Kidney capillary endothelial cell (primary cell): ENCODE measurements at regions not wholly inside any gene's neighbourhood (a gene's known extent, or its start where the extent isn't known, plus 50 kb on each side); places are given as distances from the start of the nearest gene placed in this dataset.
"Not testable (repeated sequence)": the region's sequence is repeated elsewhere in the genome, so short reads cannot be mapped to it uniquely, and the experiment has no call there.

Experiments
- DNase-seq: peaks from one replicate; pipeline ENCODE4 v3.0.0-alpha.2; 2018; ENCODE audit warnings: low spot score

DNA sequence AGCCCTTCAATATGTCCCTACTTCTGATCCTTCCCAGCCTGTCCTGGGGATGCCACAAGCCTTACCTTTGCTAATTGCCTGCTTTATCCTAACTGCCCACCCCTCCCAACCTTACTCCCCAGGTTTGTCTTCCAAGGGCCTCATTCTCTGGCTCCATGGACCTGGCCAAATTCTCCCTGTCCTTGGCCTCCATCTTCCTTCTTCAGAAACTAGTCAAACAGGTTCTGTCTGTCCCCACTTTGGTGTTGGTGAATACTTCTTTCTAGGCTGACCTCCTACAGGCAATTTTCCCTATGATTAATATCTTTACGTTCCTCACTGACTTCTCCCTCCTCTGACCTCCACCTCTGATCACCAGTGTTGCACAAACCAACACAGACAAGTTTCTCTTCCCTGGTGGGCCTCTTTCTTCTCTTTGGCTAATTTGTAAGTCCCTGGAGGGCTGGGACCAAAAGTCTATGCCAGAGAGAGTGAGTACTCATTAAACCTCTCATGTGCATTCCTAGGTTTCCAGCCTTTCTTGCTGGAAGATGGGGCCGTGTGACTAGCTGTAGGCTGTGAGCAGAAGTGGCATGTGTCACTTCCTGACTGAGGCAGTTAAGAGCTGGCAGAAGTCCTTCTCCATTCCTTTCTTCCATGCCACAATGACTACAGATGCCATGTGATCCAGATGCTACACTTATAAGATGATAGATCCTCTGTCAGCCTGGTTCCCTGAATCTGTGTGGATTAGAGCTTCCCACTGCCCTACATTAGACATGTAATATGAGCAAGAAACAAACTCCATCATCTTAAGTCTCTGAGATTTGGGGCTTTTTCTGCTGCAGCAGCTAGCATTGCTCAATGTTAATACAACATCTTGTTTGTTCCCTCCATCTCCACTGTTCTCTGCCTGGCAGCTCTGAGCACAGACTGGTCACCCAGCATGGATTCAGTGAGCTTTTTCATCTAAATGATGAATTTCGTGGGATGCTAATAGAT is 382.7 kb downstream of the RPS24 start:
- no peak for DNase-seq

- DNase-seq = no peak
Observed at GRCh38 chr10:78417425-78418370, 384.0 kb downstream of the RPS24 start.

DNA sequence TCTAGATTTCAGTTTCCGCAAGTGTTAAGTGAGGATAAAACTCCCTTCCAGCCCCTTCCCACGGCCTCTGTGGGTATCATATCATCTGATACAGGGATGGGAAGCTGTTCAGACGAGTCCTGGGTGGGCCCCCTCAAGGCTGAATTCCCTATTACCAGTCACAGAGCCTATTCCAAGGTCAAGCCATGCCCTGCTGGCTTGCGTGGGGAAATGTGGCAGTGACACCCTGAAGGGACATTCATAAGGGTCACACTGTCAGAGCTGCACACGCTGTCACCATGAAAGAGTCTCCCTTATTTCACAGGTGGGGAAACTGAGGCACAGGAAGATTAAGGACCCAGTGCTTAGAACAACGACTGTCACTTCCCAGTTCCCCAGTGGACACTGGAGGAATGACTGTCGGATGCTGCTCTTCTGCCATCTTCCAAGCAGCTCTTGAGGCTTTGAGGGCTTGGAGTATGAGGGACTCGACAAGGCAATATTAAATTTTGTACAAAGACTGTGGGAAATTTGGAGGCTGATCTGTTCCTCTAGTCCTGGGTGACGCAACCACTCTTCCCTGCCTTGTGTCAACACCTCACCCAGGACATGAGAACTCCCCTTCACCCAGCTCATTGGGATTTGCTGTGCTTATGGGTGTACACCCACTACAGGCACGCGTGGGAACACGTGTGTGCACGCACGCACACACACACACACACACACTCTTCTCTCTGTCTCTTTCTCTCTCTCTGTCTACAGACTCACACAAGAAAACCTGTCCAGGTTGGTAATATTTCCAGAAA is 386.0 kb downstream of the RPS24 start:
- no peak for DNase-seq

DNA sequence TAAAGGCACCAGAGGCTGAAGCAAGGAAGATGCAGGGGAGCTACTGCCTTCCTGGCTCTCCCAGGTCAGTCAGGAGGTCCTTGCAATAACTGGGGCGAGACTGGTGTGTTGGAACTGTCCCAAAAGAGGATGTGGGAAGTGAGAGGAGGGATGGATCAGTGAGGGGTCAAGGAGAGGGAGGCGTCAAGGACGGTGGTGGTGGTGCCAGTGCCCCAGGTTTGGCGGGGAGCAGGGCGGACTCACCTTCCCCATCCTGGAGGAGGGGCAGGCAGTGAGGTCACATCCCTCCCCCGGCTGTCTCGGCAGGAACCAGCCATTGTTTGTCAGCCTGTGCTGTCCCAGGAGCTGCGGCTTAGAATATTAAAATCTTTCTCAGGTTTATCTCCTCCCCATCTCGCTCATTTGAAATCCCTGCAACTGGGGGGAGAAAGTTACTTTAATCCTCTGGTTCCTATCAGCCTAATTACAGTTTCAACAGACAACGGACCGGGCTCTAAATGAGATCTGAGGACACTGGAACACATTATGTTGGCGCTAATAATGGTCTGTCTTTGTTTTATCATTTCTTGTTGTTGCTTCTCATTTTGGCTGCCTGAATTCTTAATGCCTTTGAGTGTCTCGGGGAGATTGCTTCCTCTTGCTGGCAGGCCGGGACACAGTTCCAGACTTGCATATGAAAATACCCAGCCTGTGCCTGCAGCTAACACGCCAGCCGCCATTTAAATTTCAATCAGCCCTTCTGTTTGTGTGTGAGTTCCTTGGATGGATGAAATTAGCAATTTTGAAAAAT is 387.5 kb downstream of the RPS24 start:
- no peak for DNase-seq

DNA sequence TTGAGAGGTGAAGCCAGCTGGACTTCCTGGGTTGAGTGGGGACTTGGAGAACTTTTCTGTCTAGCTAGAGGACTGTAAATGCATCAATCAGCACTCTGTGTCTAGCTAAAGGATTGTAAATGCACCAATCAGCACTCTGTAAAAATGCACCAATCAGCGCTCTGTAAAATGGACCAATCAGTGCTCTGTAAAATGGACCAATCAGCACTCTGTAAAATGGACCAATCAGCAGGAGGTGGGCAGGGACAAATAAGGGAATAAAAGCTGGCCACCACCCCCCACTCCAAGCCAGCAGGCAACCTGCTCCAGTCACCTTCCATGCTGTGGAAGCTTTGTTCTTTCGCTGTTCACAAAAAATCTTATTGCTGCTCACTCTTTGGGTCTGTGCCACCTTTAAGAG is 390.4 kb downstream of the RPS24 start:
- not testable (repeated sequence) for DNase-seq

DNA sequence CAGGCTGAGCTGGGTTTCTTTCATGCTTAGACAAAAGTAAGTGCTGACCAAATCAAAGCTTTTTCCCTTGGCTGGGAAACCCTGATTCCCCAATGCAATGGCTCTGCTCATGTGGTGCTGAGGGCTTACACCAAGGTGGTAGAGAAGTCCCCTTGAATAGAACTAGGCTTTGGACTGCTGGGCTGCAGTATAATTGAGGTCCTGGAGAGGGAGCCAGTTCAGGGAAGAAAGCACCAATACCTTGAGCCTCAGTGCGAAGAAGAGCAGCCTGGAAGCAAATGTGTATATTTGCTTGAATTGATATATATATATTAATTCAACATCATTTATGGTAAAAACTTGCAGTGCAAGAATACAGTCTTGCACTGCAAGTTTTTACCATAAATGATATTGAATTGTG is 391.1 kb downstream of the RPS24 start:
- no peak for DNase-seq

- no peak for DNase-seq
Observed at GRCh38 chr10:78426181-78426580, 392.5 kb downstream of the RPS24 start.

- no peak for DNase-seq
Observed at GRCh38 chr10:78427497-78428031, 393.9 kb downstream of the RPS24 start.

DNA sequence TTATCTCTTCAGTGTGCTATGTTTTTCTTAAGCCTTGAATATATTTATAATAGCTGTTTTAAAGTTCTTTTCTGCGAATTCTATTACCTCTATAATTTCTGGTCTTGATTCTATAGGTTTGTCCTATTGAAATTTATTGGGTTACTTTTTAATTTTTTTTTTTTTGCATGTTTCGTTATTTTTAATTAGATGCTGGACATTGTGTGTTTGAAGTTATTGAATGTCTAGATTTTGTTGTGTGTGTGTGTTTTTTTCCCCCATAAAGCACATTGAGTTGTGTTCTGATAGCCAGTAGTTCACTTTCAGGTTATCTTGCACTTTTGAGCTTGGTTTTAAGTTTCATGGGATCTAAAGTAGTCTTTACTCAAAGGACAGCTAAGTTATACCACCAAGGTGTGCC is 394.9 kb downstream of the RPS24 start:
- DNase-seq = no peak

DNA sequence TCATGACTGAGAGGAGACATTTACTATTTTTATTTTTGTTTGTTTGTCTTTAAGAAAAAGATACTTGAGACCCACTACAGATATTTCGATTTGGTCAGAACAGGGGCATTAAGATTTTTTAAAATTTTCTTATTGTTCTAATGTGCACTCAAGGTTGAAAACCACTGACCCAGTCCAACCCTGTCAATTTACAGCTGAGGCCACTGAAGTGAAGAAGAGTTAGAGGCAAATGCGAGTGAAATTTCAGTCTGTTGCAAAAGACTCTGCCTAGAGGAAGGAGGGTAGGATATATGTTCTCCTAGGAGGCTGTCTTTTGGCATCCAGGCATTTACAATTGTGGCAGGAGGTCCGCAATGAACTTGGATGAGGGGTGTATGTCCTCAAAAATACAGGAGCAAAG is 396.3 kb downstream of the RPS24 start:
- DNase-seq = no peak

DNA sequence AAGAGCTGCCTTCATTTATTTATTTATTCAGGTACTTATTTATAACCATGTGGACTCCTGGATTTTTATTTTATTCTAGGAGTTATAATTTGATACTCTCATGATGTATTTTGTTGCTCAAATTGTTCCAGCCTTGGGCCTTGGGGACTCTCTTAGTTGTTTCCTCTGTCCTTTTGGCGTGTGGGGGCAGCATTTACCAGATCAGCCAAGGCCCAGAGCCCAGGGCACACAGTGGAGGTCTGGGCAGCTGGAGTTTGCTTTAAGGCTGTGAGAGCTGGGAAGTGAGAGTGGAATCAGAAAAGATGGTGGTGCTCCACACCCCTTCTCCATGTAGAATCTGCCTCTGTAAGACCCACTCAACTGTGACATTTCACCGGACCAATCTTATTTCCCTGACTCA is 398.9 kb downstream of the RPS24 start:
- DNase-seq = no peak

- no peak for DNase-seq
Observed at GRCh38 chr10:78433076-78433595, 399.5 kb downstream of the RPS24 start.

GRCh38 chr10:78433766-78434535 is 400.3 kb downstream of the RPS24 start:
- DNase-seq = no peak

DNA sequence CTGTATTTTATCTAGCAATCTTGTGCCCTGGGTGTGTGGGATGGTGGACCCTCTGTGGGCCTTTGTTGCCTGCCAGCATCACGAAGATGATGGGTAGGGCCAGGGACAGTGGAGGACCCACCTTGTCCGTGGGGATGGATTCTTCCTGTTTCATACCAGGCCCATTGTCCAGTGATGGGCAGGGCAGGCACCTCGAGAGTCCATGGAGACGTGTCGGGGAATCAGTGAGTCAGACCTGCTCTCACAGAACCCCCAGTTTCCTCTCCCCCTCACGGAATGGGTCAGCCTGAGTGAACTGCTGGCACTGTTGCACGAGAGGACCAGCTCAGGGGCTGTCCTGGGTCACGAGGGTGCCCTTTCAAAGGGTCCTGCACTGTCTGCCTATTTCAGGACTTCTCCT is 401.2 kb downstream of the RPS24 start:
- DNase-seq = no peak

DNA sequence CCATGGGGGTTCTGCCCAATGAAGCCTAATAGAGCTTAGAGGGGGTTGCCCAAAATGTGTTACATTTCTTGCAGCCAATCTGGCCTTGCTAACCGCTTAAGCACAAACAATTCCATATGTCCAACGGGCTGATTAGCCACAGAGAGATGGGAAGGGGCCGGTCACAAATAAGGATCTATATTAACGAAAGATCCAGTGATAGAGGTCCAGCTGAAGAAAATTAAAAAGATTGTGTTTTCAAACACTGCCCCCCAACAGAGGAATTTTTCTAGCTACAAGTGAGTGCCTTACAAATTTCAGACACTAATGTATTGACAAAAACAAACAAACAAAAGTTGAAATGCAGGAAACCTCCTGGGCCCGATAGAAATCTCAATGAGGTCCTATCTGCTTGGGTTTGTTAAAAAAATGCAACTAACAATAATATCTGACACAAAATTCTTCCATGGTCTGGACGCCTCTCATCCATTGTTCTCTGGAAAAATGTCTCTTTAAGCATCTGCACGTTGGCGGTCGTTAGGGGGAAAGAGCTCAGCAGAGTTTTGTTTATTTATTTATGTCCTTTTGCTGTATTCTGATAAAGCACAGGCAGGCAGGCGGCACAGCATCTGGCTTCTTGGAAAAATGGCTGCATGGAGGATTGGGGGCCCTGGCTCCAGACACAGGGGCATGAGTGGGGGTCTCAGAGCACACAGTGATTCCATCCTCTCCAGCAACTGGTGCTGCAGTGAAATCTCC is 402.0 kb downstream of the RPS24 start:
- DNase-seq = no peak

- no peak for DNase-seq
Observed at GRCh38 chr10:78436222-78436573, 402.5 kb downstream of the RPS24 start.

GRCh38 chr10:78436706-78437406 is 403.2 kb downstream of the RPS24 start:
- no peak for DNase-seq

- DNase-seq = no peak
Observed at GRCh38 chr10:78437407-78437768, 403.7 kb downstream of the RPS24 start.
